Omental fat pad (tissue), 3 donors: ENCODE measurements at regions not wholly inside any gene's neighbourhood (a gene's known extent, or its start where the extent isn't known, plus 50 kb on each side); places are given as distances from the start of the nearest gene placed in this dataset.
A peak's percentile ranks its signal among the peaks of the same experiment; 100 is the strongest.

ENCODE experiments used
- ATAC-seq: fragments of 150-250 bp; one replicate; pipeline ENCODE4 v1.9.1; 2016; ENCODE audit warnings: mild to moderate bottlenecking, moderate library complexity; ENCODE audit not compliant: low FRiP score
- DNase-seq: peaks from one replicate; pipeline ENCODE4 v3.0.0-alpha.2; 2019; ENCODE audit warnings: low spot score
- TF ChIP-seq, protein P1 (sequence below), 3 donors: fragments of 450-650 bp; IDR thresholded peaks; one replicate each; pipeline ENCODE4 v1.5.1; 2016 to 2017; ENCODE audit warnings: antibody characterized with exemption in 3 of 3, mild to moderate bottlenecking in 3 of 3, moderate library complexity in 2 of 3

- TF ChIP-seq, protein P1, sequence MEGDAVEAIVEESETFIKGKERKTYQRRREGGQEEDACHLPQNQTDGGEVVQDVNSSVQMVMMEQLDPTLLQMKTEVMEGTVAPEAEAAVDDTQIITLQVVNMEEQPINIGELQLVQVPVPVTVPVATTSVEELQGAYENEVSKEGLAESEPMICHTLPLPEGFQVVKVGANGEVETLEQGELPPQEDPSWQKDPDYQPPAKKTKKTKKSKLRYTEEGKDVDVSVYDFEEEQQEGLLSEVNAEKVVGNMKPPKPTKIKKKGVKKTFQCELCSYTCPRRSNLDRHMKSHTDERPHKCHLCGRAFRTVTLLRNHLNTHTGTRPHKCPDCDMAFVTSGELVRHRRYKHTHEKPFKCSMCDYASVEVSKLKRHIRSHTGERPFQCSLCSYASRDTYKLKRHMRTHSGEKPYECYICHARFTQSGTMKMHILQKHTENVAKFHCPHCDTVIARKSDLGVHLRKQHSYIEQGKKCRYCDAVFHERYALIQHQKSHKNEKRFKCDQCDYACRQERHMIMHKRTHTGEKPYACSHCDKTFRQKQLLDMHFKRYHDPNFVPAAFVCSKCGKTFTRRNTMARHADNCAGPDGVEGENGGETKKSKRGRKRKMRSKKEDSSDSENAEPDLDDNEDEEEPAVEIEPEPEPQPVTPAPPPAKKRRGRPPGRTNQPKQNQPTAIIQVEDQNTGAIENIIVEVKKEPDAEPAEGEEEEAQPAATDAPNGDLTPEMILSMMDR (IDR thresholded peaks at IDR 0.05): no peak
- DNase-seq (no peak), ATAC-seq (peak; percentile 42)
Measured at GRCh38 chr14:30210630-30211029, 283.0 kb upstream of the PRKD1 start.

- DNase-seq (no peak), ATAC-seq (no peak)
- TF ChIP-seq, protein P1 (IDR thresholded peaks at IDR 0.05): no peak
Measured at GRCh38 chr14:30211326-30211725, 283.7 kb upstream of the PRKD1 start.

DNA sequence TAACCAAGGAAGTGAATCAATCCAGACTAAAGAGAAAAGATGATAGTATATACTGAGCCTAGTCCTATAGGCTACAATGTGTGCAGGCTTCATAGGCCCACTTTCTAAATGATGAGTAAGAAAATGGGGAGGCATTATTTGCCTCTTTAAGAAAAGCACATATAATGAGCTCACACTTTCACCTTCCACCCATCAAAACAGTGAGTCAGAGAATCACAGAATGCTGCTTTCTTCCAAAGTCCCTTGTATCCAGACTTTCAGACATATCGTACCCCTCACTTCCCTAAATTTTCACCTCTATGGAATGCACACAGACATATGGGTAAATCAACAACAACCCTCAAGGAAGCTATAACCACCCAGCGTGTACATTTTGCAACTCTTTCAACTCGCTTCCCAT, 286.4 kb upstream of the PRKD1 start:
- TF ChIP-seq, protein P1 (IDR thresholded peaks at IDR 0.05): no peak
- no peak for DNase-seq
- ATAC-seq: peak; percentile 70

- DNase-seq: no peak
- TF ChIP-seq, protein P1 (IDR thresholded peaks at IDR 0.05): no peak
- ATAC-seq: peak; percentile 55
Measured at GRCh38 chr14:30214461-30215090, 286.9 kb upstream of the PRKD1 start.

DNA sequence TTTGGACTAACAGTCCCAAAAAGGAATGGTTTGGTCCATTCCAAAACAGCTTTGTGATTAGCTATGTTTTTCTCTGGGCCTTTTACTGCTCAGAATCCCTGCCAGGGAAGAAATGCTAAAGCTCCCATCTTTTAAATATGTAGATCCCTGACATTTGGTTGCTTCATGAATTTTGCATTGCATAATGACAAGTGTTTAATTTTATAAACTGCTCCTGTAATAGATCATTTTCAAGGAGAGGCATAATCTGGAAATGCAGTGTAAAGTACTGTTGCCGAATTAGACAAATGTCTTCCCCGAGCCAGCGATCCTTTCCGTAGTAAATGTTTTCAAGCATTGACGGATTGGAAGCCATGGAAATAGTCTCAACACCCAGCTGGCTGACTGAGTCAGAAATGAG, 291.3 kb upstream of the PRKD1 start:
- DNase-seq (no peak), ATAC-seq (no peak)
- TF ChIP-seq, protein P1 (IDR thresholded peaks at IDR 0.05): no peak

DNA sequence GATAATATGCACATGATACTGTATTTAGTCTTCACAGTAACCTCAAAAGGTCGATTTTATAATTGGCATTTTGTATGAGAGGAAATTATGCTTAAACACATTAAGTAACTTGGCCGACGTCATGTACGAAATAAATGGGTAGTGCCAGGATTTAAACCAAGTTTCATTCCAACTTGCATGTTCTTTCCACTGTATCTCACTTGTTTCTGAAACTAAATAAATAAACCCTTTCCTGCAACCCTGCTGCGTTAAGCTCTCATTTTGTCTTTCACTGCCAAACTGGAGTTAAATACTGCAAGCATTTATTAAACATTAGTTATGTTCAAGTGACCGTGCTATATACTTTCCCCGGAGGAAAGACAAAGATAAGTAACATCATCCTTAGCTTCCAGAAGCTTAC, 293.9 kb upstream of the PRKD1 start:
- TF ChIP-seq, protein P1 (IDR thresholded peaks at IDR 0.05): no peak
- DNase-seq: no peak
- no peak for ATAC-seq

- TF ChIP-seq, protein P1 (IDR thresholded peaks at IDR 0.05): no peak
- peak; percentile 84 for ATAC-seq
- DNase-seq: peak; percentile 41
Measured at GRCh38 chr14:30223385-30223785, 295.7 kb upstream of the PRKD1 start.
